GM23248 (cell line): ENCODE measurements at regions not wholly inside any gene's neighbourhood (a gene's known extent, or its start where the extent isn't known, plus 50 kb on each side); places are given as distances from the start of the nearest gene placed in this dataset.

Source experiments
- DNase-seq: peaks from one replicate; pipeline ENCODE4 v3.0.0-alpha.2; 2015
- H2AFZ ChIP-seq: fragments of 200-600 bp; sonication (generic); 2 replicates; pipeline ENCODE4 v1.6.1; 2016; ENCODE audit warnings: antibody characterized with exemption
- H3F3A ChIP-seq: fragments of 200-600 bp; sonication (generic); 2 replicates; pipeline ENCODE4 v1.6.1; 2016; ENCODE audit warnings: mild to moderate bottlenecking, antibody characterized with exemption, mixed run types; ENCODE audit not compliant: insufficient read depth
- H3K27ac ChIP-seq: fragments of 200-600 bp; sonication (generic); 2 replicates; pipeline ENCODE4 v1.5.1; 2016; ENCODE audit warnings: mild to moderate bottlenecking
- H3K27me3 ChIP-seq: fragments of 200-600 bp; sonication (generic); replicated peaks from 2 replicates; pipeline ENCODE4 v1.6.1; 2016; ENCODE audit warnings: mild to moderate bottlenecking; ENCODE audit not compliant: insufficient read depth
- H3K36me3 ChIP-seq: fragments of 200-600 bp; sonication (generic); 2 replicates; pipeline ENCODE4 v1.6.1; 2016; ENCODE audit warnings: low read depth, mild to moderate bottlenecking
- H3K4me1 ChIP-seq: fragments of 200-600 bp; sonication (generic); 2 replicates; pipeline ENCODE4 v1.6.1; 2016; ENCODE audit warnings: mild to moderate bottlenecking; ENCODE audit not compliant: insufficient read depth
- H3K4me2 ChIP-seq: fragments of 200-600 bp; sonication (generic); one replicate; pipeline ENCODE4 v1.6.1; 2016; ENCODE audit warnings: mild to moderate bottlenecking; ENCODE audit not compliant: unreplicated experiment
- H3K4me3 ChIP-seq: fragments of 200-600 bp; sonication (generic); 2 replicates; pipeline ENCODE4 v1.5.1; 2016; ENCODE audit warnings: mild to moderate bottlenecking
- H3K79me2 ChIP-seq: fragments of 200-600 bp; sonication (generic); 2 replicates; pipeline ENCODE4 v1.6.1; 2016; ENCODE audit warnings: mild to moderate bottlenecking; ENCODE audit not compliant: insufficient read depth
- H3K9ac ChIP-seq: fragments of 200-600 bp; sonication (generic); 2 replicates; pipeline ENCODE4 v1.6.1; 2016; ENCODE audit warnings: mild to moderate bottlenecking
- H3K9me2 ChIP-seq: fragments of 200-600 bp; sonication (generic); 2 replicates; pipeline ENCODE4 v1.6.1; 2016; ENCODE audit warnings: mixed run types, mild to moderate bottlenecking, moderate library complexity; ENCODE audit not compliant: insufficient read depth
- H3K9me3 ChIP-seq: fragments of 200-600 bp; sonication (generic); one replicate; pipeline ENCODE4 v1.6.1; 2017; ENCODE audit warnings: low read depth
- H4K20me1 ChIP-seq: fragments of 200-600 bp; sonication (generic); 2 replicates; pipeline ENCODE4 v1.6.0; 2016; ENCODE audit not compliant: insufficient read depth
- EZH2 ChIP-seq: fragments of 200-600 bp; sonication (generic); IDR thresholded peaks from 2 replicates; pipeline ENCODE4 v1.6.1; 2018; ENCODE audit warnings: antibody characterized with exemption, mild to moderate bottlenecking; ENCODE audit not compliant: insufficient read depth, poor library complexity, severe bottlenecking
- EZH2phosphoT487 ChIP-seq: fragments of 200-600 bp; sonication (generic); IDR thresholded peaks from 2 replicates; pipeline ENCODE4 v1.6.1; 2018; ENCODE audit warnings: antibody characterized with exemption, moderate library complexity, mild to moderate bottlenecking, low read depth; ENCODE audit not compliant: insufficient read depth
- WGBS, 2 experiments: methylation state at CpG; one replicate each; pipeline ENCODE4 v1.1.6; 2015 to 2017; ENCODE audit warnings: low lambda C conversion rate in 2 of 2, low coverage in 1 of 2; ENCODE audit errors: missing lambda C conversion rate in 2 of 2; 5-methylcytosine and 5-hydroxymethylcytosine counted together
- in situ Hi-C: fragments of 300-500 bp; cut with MboI; formaldehyde crosslinking; loops from 2 replicates; pipeline ENCODE4 v1.15.0; 2020

GRCh38 chr4:175413561-175413960 is 398.5 kb downstream of the GPM6A start:
- in situ Hi-C loops: no loop called here
- no peaks in the 10 kb centered on the region for H3K9me2 ChIP-seq
- H3K27me3 ChIP-seq: no peaks in the 10 kb centered on the region
- H3K36me3 ChIP-seq: no peaks in the 10 kb centered on the region
- no peaks in the 10 kb centered on the region for H3K9me3 ChIP-seq
- H3K27ac ChIP-seq: peak overlapping the region; percentile 94
- H3F3A ChIP-seq: peaks cover 31% of the 10 kb centered on the region
- H3K4me2 ChIP-seq: peak overlapping the region; percentile 44
- H3K4me1 ChIP-seq: peaks cover 46% of the 10 kb centered on the region
- peak; percentile 27 for DNase-seq
- TF ChIP-seq EZH2 (no peak), EZH2phosphoT487 (no peak)
- H3K79me2 ChIP-seq: no peaks in the 10 kb centered on the region
- H3K4me3 ChIP-seq: no peak overlapping the region
- peak overlapping the region; percentile 60; the same call in 1 of the 2 replicates for H3K9ac ChIP-seq
- H4K20me1 ChIP-seq: no peaks in the 10 kb centered on the region
- H2AFZ ChIP-seq: peak overlapping the region; percentile 15
- 38 to 49% methylated on average over 5 of the region's 5 CpGs for WGBS, 2 experiments

DNA sequence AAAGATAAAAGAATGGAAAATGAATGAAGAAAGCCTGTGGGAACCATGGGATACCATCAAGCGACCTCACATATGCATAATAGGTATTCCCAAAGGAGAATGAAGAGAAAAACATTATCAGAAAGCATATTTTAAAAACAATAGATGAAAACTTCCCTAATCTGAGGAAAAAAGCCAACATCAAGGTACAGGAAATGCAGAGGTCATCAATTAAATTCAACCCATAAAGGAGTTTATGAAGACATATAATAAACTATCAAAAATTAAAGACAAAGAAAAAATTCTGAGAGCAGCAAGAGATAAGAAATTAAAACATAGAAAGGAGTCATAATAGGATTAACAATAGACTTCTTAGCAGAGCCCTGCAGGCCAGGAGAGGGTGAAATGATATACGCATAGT is 397.5 kb downstream of the GPM6A start:
- DNase-seq: no peak
- no peak overlapping the region for H2AFZ ChIP-seq
- no peaks in the 10 kb centered on the region for H3K9me2 ChIP-seq
- H3K9ac ChIP-seq: no peak overlapping the region
- WGBS, 2 experiments: 73 to 77% methylated on average over 2 of the region's 2 CpGs
- H3K79me2 ChIP-seq: no peaks in the 10 kb centered on the region
- in situ Hi-C loops: no loop called here
- no peaks in the 10 kb centered on the region for H3K36me3 ChIP-seq
- H3K4me1 ChIP-seq: peaks cover 54% of the 10 kb centered on the region
- H3F3A ChIP-seq: peaks cover 39% of the 10 kb centered on the region
- no peaks in the 10 kb centered on the region for H4K20me1 ChIP-seq
- TF ChIP-seq EZH2: no peak
- no peak for TF ChIP-seq EZH2phosphoT487
- H3K9me3 ChIP-seq: no peaks in the 10 kb centered on the region
- no peaks in the 10 kb centered on the region for H3K27me3 ChIP-seq
- H3K27ac ChIP-seq: no peak overlapping the region
- no peak overlapping the region for H3K4me3 ChIP-seq
- H3K4me2 ChIP-seq: no peak overlapping the region

DNA sequence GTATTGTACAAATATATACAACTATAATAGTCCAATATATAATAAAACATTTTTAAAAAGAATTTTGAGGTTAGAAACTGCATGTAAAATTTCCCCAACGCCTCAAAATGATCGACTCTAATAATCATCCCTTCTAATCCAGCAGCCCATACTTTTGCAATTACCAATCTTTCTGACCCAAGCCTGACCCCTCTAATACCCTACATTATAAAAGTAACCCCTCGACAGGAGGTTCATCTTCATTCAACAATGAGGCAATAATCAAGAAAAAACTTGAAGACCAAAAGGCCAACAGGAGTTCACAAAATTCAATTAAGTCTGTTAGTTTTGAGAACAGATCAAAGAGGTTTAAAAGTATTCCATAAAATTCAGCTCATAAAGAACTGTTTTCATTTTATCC is 393.5 kb downstream of the GPM6A start:
- H3K27me3 ChIP-seq: no peaks in the 10 kb centered on the region
- H3K79me2 ChIP-seq: no peaks in the 10 kb centered on the region
- in situ Hi-C loops: no loop called here

GRCh38 chr4:175419236-175419718 is 392.8 kb downstream of the GPM6A start:
- in situ Hi-C loops: no loop called here
- Histone ChIP-seq H3K36me3 (no peaks in the 10 kb centered on the region), H3K4me1 (peaks cover 62% of the 10 kb centered on the region), H3K79me2 (no peaks in the 10 kb centered on the region), H3K9me2 (no peaks in the 10 kb centered on the region), H3K27ac (peak overlapping the region; percentile 97), H3K27me3 (no peaks in the 10 kb centered on the region), H3F3A (peaks cover 44% of the 10 kb centered on the region), H3K9ac (peak overlapping the region; percentile 73), H3K9me3 (no peaks in the 10 kb centered on the region), H4K20me1 (no peaks in the 10 kb centered on the region), H3K4me3 (no peak overlapping the region), H3K4me2 (peak overlapping the region; percentile 53), H2AFZ (peak overlapping the region; percentile 72)
- DNase-seq: peak; percentile 96
- WGBS, 2 experiments: 8 to 11% methylated on average over 2 of the region's 2 CpGs
- TF ChIP-seq EZH2: no peak
- no peak for TF ChIP-seq EZH2phosphoT487

More for the DNA sequence above, 393.5 kb downstream of the GPM6A start:
- H4K20me1 ChIP-seq: no peaks in the 10 kb centered on the region
- peaks cover 48% of the 10 kb centered on the region for H3F3A ChIP-seq
- H3K9me2 ChIP-seq: no peaks in the 10 kb centered on the region
- H2AFZ ChIP-seq: peak overlapping the region; percentile 72
- H3K36me3 ChIP-seq: no peaks in the 10 kb centered on the region
- H3K4me2 ChIP-seq: peak overlapping the region; percentile 52
- H3K9me3 ChIP-seq: no peaks in the 10 kb centered on the region
- TF ChIP-seq EZH2 (no peak), EZH2phosphoT487 (no peak)
- H3K27ac ChIP-seq: peak overlapping the region; percentile 97
- peak overlapping the region; percentile 73 for H3K9ac ChIP-seq
- DNase-seq: no peak
- H3K4me3 ChIP-seq: no peak overlapping the region
- peaks cover 60% of the 10 kb centered on the region for H3K4me1 ChIP-seq
- WGBS, 2 experiments: 45 to 48% methylated on average over 3 of the region's 3 CpGs

- no peaks in the 10 kb centered on the region for H3K79me2 ChIP-seq
- peak overlapping the region; percentile 32 for H3K4me2 ChIP-seq
- no peaks in the 10 kb centered on the region for H3K27me3 ChIP-seq
- H3K9ac ChIP-seq: no peak overlapping the region
- peaks cover 65% of the 10 kb centered on the region for H3K4me1 ChIP-seq
- H3K9me2 ChIP-seq: no peaks in the 10 kb centered on the region
- H3K4me3 ChIP-seq: no peak overlapping the region
- peaks cover 44% of the 10 kb centered on the region for H3F3A ChIP-seq
- in situ Hi-C loops: no loop called here
- DNase-seq: peak; percentile 73
- H3K36me3 ChIP-seq: no peaks in the 10 kb centered on the region
- peak overlapping the region; percentile 50; the same call in 1 of the 2 replicates for H2AFZ ChIP-seq
- no peak for TF ChIP-seq EZH2
- WGBS, 2 experiments: 23 to 26% methylated on average over 3 of the region's 3 CpGs
- peak overlapping the region; percentile 97 for H3K27ac ChIP-seq
- H3K9me3 ChIP-seq: no peaks in the 10 kb centered on the region
- no peaks in the 10 kb centered on the region for H4K20me1 ChIP-seq
Observed at GRCh38 chr4:175421506-175421905, 390.6 kb downstream of the GPM6A start.
